ENCODE measurements at regions not wholly inside any gene's neighbourhood (a gene's known extent, or its start where the extent isn't known, plus 50 kb on each side); places are given as distances from the start of the nearest gene placed in this dataset.

DNA sequence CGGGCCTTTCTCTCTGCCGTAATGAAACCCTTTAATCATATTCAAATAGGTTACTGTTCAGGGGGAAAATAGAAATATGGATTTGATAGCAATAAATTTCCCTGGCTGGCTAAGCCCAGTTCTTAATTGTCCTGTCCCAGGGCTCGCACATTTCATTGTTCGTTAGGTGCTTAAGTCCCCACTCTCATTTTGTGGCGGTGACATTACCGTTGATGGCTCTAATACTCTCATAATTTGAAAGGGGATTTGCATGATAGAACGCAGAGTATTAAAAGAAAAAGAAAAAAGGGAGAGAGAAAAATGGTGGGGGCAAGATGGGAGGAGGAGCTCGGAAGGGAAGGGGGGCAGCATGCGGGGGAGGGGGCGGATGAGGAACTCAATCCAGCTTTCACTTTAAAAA lies 79.1 kb upstream of the FOXP4 start:
- TF ChIP-seq, protein P1, sequence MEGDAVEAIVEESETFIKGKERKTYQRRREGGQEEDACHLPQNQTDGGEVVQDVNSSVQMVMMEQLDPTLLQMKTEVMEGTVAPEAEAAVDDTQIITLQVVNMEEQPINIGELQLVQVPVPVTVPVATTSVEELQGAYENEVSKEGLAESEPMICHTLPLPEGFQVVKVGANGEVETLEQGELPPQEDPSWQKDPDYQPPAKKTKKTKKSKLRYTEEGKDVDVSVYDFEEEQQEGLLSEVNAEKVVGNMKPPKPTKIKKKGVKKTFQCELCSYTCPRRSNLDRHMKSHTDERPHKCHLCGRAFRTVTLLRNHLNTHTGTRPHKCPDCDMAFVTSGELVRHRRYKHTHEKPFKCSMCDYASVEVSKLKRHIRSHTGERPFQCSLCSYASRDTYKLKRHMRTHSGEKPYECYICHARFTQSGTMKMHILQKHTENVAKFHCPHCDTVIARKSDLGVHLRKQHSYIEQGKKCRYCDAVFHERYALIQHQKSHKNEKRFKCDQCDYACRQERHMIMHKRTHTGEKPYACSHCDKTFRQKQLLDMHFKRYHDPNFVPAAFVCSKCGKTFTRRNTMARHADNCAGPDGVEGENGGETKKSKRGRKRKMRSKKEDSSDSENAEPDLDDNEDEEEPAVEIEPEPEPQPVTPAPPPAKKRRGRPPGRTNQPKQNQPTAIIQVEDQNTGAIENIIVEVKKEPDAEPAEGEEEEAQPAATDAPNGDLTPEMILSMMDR (IDR thresholded peaks at IDR 0.05; ENCODE audit: low read depth, low read length): no peak
- no peak for DNase-seq (ENCODE audit: extremely low read depth, low read depth)

DNA sequence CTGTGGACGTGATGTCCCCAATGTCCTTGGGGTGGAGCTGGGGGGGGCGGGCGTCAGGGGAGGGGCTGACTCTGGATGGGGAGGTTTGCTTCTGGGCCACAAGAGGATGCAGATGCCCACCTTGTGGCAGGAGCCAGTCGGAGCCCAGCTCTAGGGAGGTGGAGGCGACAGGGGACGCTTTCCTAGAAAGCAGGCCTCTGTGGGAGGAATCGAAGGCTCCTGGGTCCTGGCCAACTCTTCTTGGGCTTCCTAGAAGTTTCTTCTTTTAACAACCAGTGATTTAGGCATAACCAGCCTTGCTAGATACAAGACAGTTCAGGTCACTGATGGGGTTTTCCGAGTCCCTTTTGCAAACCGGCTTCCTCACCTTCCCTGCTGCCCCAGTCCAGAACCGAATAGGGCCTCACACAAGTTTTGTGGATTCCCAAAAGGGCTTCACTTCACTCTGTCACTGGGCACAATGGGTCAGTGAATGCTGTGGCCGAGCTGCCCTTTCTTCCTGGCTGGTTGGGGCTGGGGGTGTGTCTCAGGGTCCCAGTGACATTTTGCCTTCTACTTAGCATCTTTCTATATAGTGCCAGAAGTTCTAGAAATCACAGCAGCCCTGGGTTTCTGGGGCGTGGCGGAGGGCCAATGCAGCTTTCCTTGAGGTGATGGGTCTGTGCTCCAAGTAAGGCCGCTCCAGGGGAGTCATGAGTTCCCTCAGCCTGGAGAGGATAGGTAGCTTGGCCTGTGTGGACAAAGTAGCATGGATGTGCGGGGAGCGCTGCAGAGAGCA lies 78.4 kb upstream of the FOXP4 start:
- TF ChIP-seq, protein P1 (IDR thresholded peaks at IDR 0.05; ENCODE audit: low read depth, low read length): no peak
- no peak for DNase-seq (ENCODE audit: extremely low read depth, low read depth)

DNA sequence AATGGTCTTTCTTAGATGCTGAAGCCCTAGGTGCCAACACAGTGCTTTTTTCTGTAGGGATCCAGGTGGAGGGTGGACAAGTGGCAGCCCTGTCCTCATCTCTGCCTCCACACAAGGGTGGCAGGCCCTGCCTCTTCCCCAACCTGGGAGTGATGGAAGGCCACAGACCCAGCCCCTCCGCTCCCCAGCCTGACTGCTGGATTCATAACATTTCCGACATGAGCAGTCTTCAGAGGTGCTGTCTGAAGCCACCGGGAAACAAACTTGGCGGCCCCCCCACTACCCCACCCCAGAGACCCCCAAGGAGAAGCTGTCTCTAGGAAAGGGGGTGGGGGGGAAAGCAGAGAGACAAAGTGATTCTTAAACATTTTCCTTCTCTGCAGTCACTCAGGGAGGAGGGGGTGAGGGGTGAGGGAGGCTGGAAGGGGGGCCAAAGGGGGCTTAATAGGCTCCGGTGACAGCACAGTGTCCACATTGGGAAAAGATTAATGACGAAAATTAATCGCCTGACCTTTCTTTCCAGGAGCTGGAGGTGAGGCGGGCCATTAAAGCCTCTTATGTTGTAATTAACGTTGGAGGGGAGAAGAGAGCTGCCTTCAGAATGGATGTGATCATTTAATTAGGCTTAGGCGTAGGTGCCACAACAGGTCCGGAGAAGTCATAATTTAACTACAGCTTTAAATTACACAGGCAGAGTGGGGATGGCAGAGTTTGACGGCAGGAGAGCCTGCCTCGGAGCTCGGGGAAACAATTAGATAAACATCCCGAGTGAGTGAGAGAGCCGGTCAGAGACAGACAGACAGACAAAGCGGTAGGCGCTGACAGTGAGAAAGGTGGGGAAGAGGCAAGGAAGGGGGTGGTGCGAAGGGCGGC lies 76.8 kb upstream of the FOXP4 start:
- TF ChIP-seq, protein P1 (IDR thresholded peaks at IDR 0.05; ENCODE audit: low read depth, low read length): no peak
- DNase-seq (ENCODE audit: extremely low read depth, low read depth): no peak

DNA sequence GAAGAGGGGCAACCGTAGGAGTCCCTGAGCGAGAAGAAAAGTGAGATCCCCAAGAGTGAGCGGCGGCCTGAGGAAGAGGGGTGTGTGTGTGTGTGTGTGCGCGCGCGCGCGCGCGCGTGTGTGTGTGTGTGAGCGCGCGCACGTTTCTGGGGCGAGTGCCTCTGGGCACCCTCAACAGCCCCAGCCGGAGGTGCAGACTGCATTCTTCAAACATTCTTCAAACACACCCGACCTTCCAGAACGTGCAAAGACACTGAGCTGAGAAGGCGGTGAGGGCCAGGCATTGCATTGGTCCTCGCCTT lies 76.2 kb upstream of the FOXP4 start:
- DNase-seq (ENCODE audit: extremely low read depth, low read depth): no peak
- TF ChIP-seq, protein P1 (IDR thresholded peaks at IDR 0.05; ENCODE audit: low read depth, low read length): no peak

DNA sequence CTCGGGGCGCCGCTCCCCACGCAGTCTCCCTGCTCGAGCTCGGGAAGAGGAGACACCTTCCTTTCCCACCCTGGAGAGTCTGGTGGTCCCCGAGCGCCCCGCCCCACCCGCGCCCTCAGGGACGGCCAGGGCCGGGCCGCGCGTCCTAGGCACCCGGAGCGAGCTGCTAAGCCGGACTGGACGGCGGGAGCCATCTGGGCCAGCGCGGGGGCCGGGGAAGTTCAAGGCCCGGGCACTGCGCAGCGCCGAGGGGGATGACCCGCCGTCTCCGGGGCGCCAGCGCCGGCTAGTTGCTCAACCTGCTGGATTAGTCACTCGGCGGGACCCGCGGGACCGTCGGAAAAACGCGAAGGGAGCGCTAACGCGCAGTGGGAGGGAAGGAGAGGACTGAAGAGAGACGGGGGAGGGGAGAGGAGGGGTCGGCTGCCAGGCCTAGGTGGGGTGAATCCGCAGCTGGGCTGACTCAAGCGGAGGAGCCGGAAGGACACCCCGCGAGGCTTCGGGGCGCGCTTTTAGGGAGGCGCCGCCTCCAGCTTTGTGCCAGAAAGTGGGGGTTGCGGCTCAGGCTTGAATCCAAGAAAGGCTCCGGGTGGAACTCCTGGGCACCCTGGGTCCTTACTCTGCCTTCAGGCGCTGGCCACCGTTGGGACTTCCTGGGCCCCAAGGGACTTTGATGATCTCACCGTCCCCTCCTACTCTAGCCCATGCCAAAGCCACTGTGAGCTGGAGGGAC lies 75.7 kb upstream of the FOXP4 start:
- TF ChIP-seq, protein P1 (IDR thresholded peaks at IDR 0.05; ENCODE audit: low read depth, low read length): no peak
- no peak for DNase-seq (ENCODE audit: extremely low read depth, low read depth)

DNA sequence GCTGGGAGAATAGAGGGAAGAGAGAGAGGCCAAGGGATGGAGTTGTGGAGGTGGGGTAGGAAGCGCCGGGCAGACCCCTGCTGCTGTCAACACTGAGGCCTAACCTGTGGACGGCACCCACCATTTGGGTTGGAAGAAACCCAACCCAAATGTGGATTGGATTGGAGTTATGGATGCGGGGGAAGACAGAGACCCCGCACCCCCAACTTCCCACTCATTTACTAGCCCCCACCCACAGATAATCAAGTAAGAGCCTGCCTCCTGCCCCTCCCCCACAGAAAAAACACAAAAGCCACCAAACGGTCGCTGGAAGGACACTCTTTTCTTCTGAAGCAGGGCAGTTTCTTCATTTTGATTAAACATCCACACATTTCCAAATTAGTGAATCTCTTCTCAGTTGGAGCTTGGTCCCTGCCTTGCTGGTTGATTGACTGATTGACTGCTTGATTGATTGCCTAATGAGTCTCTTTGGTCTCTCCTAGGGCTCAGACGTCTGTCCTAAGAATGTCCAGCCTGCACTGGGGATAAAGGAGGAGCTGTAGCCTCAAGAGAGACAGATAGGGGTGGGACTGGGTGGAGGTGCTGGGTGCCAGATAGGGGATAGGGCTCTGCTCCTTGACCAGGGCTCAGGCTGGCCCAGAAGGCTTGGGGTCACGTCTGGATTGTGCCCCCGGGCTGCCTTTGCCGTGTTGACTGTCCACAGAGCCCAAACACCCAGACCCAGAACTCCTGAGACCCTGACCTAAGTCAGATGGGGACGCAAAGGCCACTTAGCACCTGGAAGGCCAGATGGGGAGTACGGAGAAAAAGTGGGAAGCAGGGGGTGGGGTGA lies 74.9 kb upstream of the FOXP4 start:
- no peak for DNase-seq (ENCODE audit: extremely low read depth, low read depth)
- TF ChIP-seq, protein P1 (IDR thresholded peaks at IDR 0.05; ENCODE audit: low read depth, low read length): no peak
